ENCODE measurements at regions not wholly inside any gene's neighbourhood (a gene's known extent, or its start where the extent isn't known, plus 50 kb on each side); places are given as distances from the start of the nearest gene placed in this dataset.
"Not testable (repeated sequence)": the region's sequence is repeated elsewhere in the genome, so short reads cannot be mapped to it uniquely, and the experiment has no call there.

DNA sequence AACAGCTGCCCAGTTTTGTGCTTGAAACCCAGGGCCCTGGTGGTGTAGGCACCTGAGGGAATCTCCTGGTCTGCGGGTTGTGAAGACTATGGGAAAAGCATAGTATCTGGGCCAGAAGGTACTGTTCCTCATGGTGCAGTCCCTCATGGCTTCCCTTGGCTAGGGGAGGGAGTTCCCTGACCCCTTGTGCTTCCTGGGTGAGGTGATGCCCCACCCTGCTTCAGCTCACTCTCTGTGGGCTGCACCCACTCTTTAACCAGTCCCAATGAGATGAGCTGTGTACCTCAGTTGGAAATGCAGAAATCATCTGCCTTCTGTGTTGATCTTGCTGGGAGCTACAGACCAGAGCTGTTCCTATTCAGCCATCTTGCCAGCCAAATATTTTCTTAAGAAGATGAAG, 75.8 kb downstream of the NFKBIZ start:
- not testable (repeated sequence) for H3K23ac ChIP-seq (ENCODE audit: low read depth, low read length, poor library complexity); H2AFZ ChIP-seq (ENCODE audit: low read length); H3K9ac ChIP-seq (ENCODE audit: low read depth, low read length, poor library complexity); H2AK5ac ChIP-seq (ENCODE audit: low read depth, low read length); H2BK12ac ChIP-seq (ENCODE audit: low read length); H3K36me3 ChIP-seq (replicated peaks in 1 of 2; ENCODE audit: control insufficient read depth in 2 of 2, insufficient read depth in 2 of 2, low read length in 2 of 2); H3K27me3 ChIP-seq (ENCODE audit: control insufficient read depth in 3 of 3, insufficient read depth in 3 of 3, low read depth in 1 of 3, low read length in 3 of 3); H3K18ac ChIP-seq (ENCODE audit: low read length); H2BK15ac ChIP-seq (ENCODE audit: low read length); H2BK5ac ChIP-seq (ENCODE audit: low read length); H3K4ac ChIP-seq (ENCODE audit: low read length); H3K4me3 ChIP-seq (ENCODE audit: low read length in 2 of 2); H4K91ac ChIP-seq (ENCODE audit: low read depth, low read length, poor library complexity); H3K79me1 ChIP-seq (ENCODE audit: low read depth, low read length); H4K8ac ChIP-seq (ENCODE audit: low read depth, low read length); H3K9me3 ChIP-seq (replicated peaks in 1 of 2; ENCODE audit: control insufficient read depth in 2 of 2, insufficient read depth in 1 of 2, low read depth in 1 of 2, low read length in 2 of 2); H3K4me1 ChIP-seq (ENCODE audit: control insufficient read depth in 2 of 2, insufficient read depth in 1 of 2, low read depth in 1 of 2, low read length in 2 of 2); H3K27ac ChIP-seq (replicated peaks; ENCODE audit: low read length); H2BK120ac ChIP-seq (ENCODE audit: low read depth, low read length); DNase-seq (ENCODE audit: low spot score); H3K14ac ChIP-seq (ENCODE audit: low read length); H3K4me2 ChIP-seq (ENCODE audit: insufficient read depth, low read length, poor library complexity, severe bottlenecking)
- WGBS, 2 donors (ENCODE audit: extremely low coverage in 2 of 2, insufficient read length in 2 of 2, insufficient replicate concordance in 1 of 2), result no CpG with 5 or more reads among the region's 1 CpG

DNA sequence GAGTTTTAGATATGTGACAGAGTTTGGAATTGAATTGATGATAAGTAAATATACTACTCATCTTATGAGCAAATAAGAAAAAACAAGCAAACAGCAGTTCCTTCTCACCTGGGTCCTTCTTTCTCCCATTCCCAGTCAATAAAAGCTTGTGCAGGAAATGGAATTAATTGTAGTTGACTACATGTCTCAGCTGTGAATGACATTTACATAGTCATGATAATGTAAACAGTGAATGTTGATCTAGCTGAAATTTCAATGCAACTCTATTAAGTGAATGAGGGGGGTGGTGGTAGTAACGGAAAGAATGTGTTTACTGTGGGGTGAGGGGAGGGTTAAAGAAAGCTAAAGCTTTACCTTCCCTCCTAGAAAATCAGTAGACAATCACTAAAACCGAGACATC, 76.2 kb downstream of the NFKBIZ start:
- Histone ChIP-seq H2BK12ac (ENCODE audit: low read length) (no peak overlapping the region), H2BK120ac (ENCODE audit: low read depth, low read length) (no peak overlapping the region), H3K4me2 (ENCODE audit: insufficient read depth, low read length, poor library complexity, severe bottlenecking) (no peak overlapping the region), H3K14ac (ENCODE audit: low read length) (no peak overlapping the region), H3K36me3 (replicated peaks in 1 of 2; ENCODE audit: control insufficient read depth in 2 of 2, insufficient read depth in 2 of 2, low read length in 2 of 2) (no peaks in the 10 kb centered on the region), H3K4me1 (ENCODE audit: control insufficient read depth in 2 of 2, insufficient read depth in 1 of 2, low read depth in 1 of 2, low read length in 2 of 2) (peaks cover 0 to 1% of the 10 kb centered on the region in 2 donors), H4K8ac (ENCODE audit: low read depth, low read length) (no peak overlapping the region), H2AK5ac (ENCODE audit: low read depth, low read length) (no peak overlapping the region), H2BK15ac (ENCODE audit: low read length) (no peak overlapping the region), H3K27me3 (ENCODE audit: control insufficient read depth in 3 of 3, insufficient read depth in 3 of 3, low read depth in 1 of 3, low read length in 3 of 3) (no peaks in the 10 kb centered on the region), H4K91ac (ENCODE audit: low read depth, low read length, poor library complexity) (no peak overlapping the region), H3K4me3 (ENCODE audit: low read length in 2 of 2) (no peak overlapping the region), H3K23ac (ENCODE audit: low read depth, low read length, poor library complexity) (no peak overlapping the region), H3K79me1 (ENCODE audit: low read depth, low read length) (no peaks in the 10 kb centered on the region), H2AFZ (ENCODE audit: low read length) (no peak overlapping the region), H3K4ac (ENCODE audit: low read length) (no peak overlapping the region), H3K27ac (replicated peaks; ENCODE audit: low read length) (no peak overlapping the region), H3K9me3 (replicated peaks in 1 of 2; ENCODE audit: control insufficient read depth in 2 of 2, insufficient read depth in 1 of 2, low read depth in 1 of 2, low read length in 2 of 2) (no peaks in the 10 kb centered on the region), H3K9ac (ENCODE audit: low read depth, low read length, poor library complexity) (no peak overlapping the region), H2BK5ac (ENCODE audit: low read length) (no peak overlapping the region), H3K18ac (ENCODE audit: low read length) (no peak overlapping the region)
- no peak for DNase-seq (ENCODE audit: low spot score)
- WGBS, 2 donors (ENCODE audit: extremely low coverage in 2 of 2, insufficient read length in 2 of 2, insufficient replicate concordance in 1 of 2), result no CpG with 5 or more reads among the region's 2 CpGs

DNA sequence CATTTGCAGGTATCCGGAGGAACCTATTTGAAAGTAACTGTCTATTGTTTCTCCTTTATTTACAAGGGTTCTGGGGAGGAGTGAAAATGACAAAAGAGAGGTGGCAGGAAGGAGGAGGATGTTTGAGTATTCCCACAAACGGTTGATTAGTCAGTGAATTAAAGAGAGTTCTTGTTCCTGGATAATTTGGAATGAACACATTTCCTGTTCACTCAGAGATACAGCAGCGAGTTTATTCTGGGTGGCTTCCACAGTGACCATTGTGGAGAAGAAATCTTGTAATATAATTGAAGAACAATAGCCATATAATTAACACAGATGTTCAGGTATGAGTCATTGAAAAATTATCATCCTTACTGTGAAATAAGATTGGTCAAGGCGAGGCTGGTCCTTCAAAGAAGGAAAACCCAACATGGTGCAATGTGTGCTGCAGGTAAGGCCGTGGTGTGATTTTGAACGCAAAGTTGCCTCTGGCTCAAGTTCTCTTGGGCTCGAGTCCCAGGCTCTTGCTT, 77.3 kb downstream of the NFKBIZ start:
- Histone ChIP-seq H3K9ac (ENCODE audit: low read depth, low read length, poor library complexity) (no peak overlapping the region), H2BK120ac (ENCODE audit: low read depth, low read length) (no peak overlapping the region), H3K4me2 (ENCODE audit: insufficient read depth, low read length, poor library complexity, severe bottlenecking) (no peak overlapping the region), H3K14ac (ENCODE audit: low read length) (no peak overlapping the region), H3K4ac (ENCODE audit: low read length) (no peak overlapping the region), H2BK12ac (ENCODE audit: low read length) (no peak overlapping the region), H2BK15ac (ENCODE audit: low read length) (no peak overlapping the region), H3K18ac (ENCODE audit: low read length) (no peak overlapping the region), H3K23ac (ENCODE audit: low read depth, low read length, poor library complexity) (no peak overlapping the region), H4K91ac (ENCODE audit: low read depth, low read length, poor library complexity) (no peak overlapping the region), H3K4me3 (ENCODE audit: low read length in 2 of 2) (no peak overlapping the region), H3K36me3 (replicated peaks in 1 of 2; ENCODE audit: control insufficient read depth in 2 of 2, insufficient read depth in 2 of 2, low read length in 2 of 2) (no peaks in the 10 kb centered on the region), H2AK5ac (ENCODE audit: low read depth, low read length) (no peak overlapping the region), H4K8ac (ENCODE audit: low read depth, low read length) (no peak overlapping the region), H3K79me1 (ENCODE audit: low read depth, low read length) (no peaks in the 10 kb centered on the region), H3K9me3 (replicated peaks in 1 of 2; ENCODE audit: control insufficient read depth in 2 of 2, insufficient read depth in 1 of 2, low read depth in 1 of 2, low read length in 2 of 2) (no peaks in the 10 kb centered on the region), H3K27me3 (ENCODE audit: control insufficient read depth in 3 of 3, insufficient read depth in 3 of 3, low read depth in 1 of 3, low read length in 3 of 3) (no peaks in the 10 kb centered on the region), H2AFZ (ENCODE audit: low read length) (no peak overlapping the region), H3K27ac (replicated peaks; ENCODE audit: low read length) (no peak overlapping the region), H3K4me1 (ENCODE audit: control insufficient read depth in 2 of 2, insufficient read depth in 1 of 2, low read depth in 1 of 2, low read length in 2 of 2) (peaks cover 0 to 1% of the 10 kb centered on the region in 2 donors), H2BK5ac (ENCODE audit: low read length) (no peak overlapping the region)
- no CpG with 5 or more reads among the region's 7 CpGs for WGBS, 2 donors (ENCODE audit: extremely low coverage in 2 of 2, insufficient read length in 2 of 2, insufficient replicate concordance in 1 of 2)
- DNase-seq (ENCODE audit: low spot score), result no peak

GRCh38 chr3:101928890-101929289, 79.6 kb downstream of the NFKBIZ start:
- Histone ChIP-seq H2BK15ac (ENCODE audit: low read length) (no peak overlapping the region), H2BK5ac (ENCODE audit: low read length) (no peak overlapping the region), H3K9ac (ENCODE audit: low read depth, low read length, poor library complexity) (no peak overlapping the region), H3K14ac (ENCODE audit: low read length) (no peak overlapping the region), H3K36me3 (replicated peaks in 1 of 2; ENCODE audit: control insufficient read depth in 2 of 2, insufficient read depth in 2 of 2, low read length in 2 of 2) (no peaks in the 10 kb centered on the region), H4K91ac (ENCODE audit: low read depth, low read length, poor library complexity) (no peak overlapping the region), H3K4me2 (ENCODE audit: insufficient read depth, low read length, poor library complexity, severe bottlenecking) (no peak overlapping the region), H3K27me3 (ENCODE audit: control insufficient read depth in 3 of 3, insufficient read depth in 3 of 3, low read depth in 1 of 3, low read length in 3 of 3) (no peaks in the 10 kb centered on the region), H3K9me3 (replicated peaks in 1 of 2; ENCODE audit: control insufficient read depth in 2 of 2, insufficient read depth in 1 of 2, low read depth in 1 of 2, low read length in 2 of 2) (no peaks in the 10 kb centered on the region), H3K23ac (ENCODE audit: low read depth, low read length, poor library complexity) (no peak overlapping the region), H3K4me1 (ENCODE audit: control insufficient read depth in 2 of 2, insufficient read depth in 1 of 2, low read depth in 1 of 2, low read length in 2 of 2) (peaks cover 0 to 1% of the 10 kb centered on the region in 2 donors), H2AFZ (ENCODE audit: low read length) (no peak overlapping the region), H2BK120ac (ENCODE audit: low read depth, low read length) (no peak overlapping the region), H4K8ac (ENCODE audit: low read depth, low read length) (no peak overlapping the region), H3K4me3 (ENCODE audit: low read length in 2 of 2) (no peak overlapping the region), H3K4ac (ENCODE audit: low read length) (no peak overlapping the region), H2BK12ac (ENCODE audit: low read length) (no peak overlapping the region), H3K18ac (ENCODE audit: low read length) (no peak overlapping the region), H3K79me1 (ENCODE audit: low read depth, low read length) (no peaks in the 10 kb centered on the region), H2AK5ac (ENCODE audit: low read depth, low read length) (no peak overlapping the region), H3K27ac (replicated peaks; ENCODE audit: low read length) (no peak overlapping the region)
- no CpG with 5 or more reads among the region's 1 CpG for WGBS, 2 donors (ENCODE audit: extremely low coverage in 2 of 2, insufficient read length in 2 of 2, insufficient replicate concordance in 1 of 2)
- no peak for DNase-seq (ENCODE audit: low spot score)
